ENCODE measurements at regions not wholly inside any gene's neighbourhood (a gene's known extent, or its start where the extent isn't known, plus 50 kb on each side); places are given as distances from the start of the nearest gene placed in this dataset.

DNA sequence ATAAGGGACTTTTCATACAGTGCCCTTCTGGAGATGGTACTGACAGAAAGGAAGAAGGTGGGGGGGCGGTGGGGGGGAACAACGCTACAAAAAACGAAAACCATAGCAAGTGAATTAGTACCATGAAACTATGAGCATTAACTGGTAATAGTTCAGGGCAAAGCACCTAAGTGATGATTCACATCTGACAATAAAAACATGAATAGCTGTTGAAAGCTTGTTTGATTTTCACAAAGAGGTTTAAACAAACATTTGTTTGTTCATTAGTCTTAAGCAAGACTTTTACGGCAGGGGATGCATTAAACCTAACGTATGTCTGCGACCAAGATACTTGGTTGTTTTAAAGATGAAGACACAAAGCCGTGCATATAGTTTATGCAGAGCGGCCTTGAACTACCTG is 177.5 kb downstream of the LMO4 start:
- RAD21 ChIA-PET (ENCODE audit: unreplicated experiment) = no interaction called here
- H3K36me3 ChIP-seq (ENCODE audit: control insufficient read depth in 2 of 2, insufficient read depth in 2 of 2, low read length in 1 of 2) = no peaks in the 10 kb centered on the region
- H3K9me3 ChIP-seq (replicated peaks; ENCODE audit: control insufficient read depth, insufficient read depth, low read length) = no peaks in the 10 kb centered on the region; the same call in 2 of the 3 replicates
- no peak overlapping the region for H2AFZ ChIP-seq (ENCODE audit: control insufficient read depth, low read depth, low read length)
- POLR2A ChIA-PET = no interaction called here
- H3K4me3 ChIP-seq = no peak overlapping the region
- no TSS peak for BruUV-seq (replicated peaks)
- no peak overlapping the region for H3K9ac ChIP-seq (ENCODE audit: control insufficient read depth, insufficient read depth, low read length)
- ATAC-seq (no peak), FAIRE-seq (no peak), DNase-seq (ENCODE audit: low read depth, low spot score) (no peak)
- CTCF ChIA-PET = no interaction called here
- no peaks in the 10 kb centered on the region for H3K4me1 ChIP-seq (ENCODE audit: control insufficient read depth, insufficient read depth, low read length)
- in situ Hi-C loops (cut with MboI) = no loop called here
- SMC1A ChIA-PET (ENCODE audit: uncharacterized antibody, unreplicated experiment) = interaction anchor here (1.0 kb wide), 1 partner anchor 54 kb away, joined by 3 read pairs; no protein-coding TSS in a partner anchor
- H3K79me2 ChIP-seq (ENCODE audit: control insufficient read depth, insufficient read depth, low read length) = no peaks in the 10 kb centered on the region
- H3K27ac ChIP-seq (ENCODE audit: control insufficient read depth, insufficient read depth) = no peak overlapping the region
- TF ChIP-seq ASH2L (IDR thresholded peaks at IDR 0.05; ENCODE audit: borderline replicate concordance, low read depth) = no peak
- TF ChIP-seq GATAD2B (conservative IDR thresholded peaks at IDR 0.05; ENCODE audit: low read depth) = no peak
- H4K20me1 ChIP-seq (ENCODE audit: control insufficient read depth, insufficient read depth) = no peaks in the 10 kb centered on the region
- H3K4me2 ChIP-seq (ENCODE audit: control insufficient read depth, insufficient read depth) = no peak overlapping the region
- intact Hi-C loops (cut with micrococcal nuclease; ENCODE audit: unreplicated experiment) = no loop called here
- 12% methylated on average over 8 of the region's 8 CpGs for WGBS (ENCODE audit: insufficient coverage, insufficient replicate concordance, low lambda C conversion rate, missing lambda C conversion rate)
- no peaks in the 10 kb centered on the region for H3K27me3 ChIP-seq (replicated peaks in 1 of 2; ENCODE audit: control insufficient read depth in 2 of 2, insufficient read depth in 2 of 2, low read length in 1 of 2)

DNA sequence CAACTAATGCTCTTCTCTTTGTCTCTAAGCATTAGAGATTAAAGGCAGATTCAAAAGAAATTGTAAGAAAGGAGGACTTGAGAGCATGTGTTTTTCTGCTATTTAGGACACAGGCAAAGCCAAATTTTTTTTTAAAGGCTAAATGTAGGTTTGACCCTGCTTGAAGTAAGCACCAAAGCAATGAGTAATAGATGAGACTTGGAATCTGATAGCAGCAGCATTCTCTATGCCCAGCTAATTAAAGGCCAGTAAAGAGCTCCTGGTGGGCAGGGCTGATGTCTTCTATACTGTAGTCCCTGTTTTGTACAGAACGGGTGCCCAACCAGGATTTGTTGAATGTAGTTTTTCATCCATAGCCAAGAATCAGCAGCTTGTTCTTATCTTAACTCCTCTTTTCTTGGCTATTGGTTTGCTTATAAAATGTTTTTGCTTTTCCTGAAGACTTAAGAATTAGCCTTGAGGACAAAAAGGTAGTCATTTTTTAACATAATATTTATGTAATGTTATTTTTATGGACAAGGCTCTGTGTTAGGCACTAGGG is 179.6 kb downstream of the LMO4 start:
- FAIRE-seq = no peak
- CTCF ChIA-PET = no interaction called here
- intact Hi-C loops (cut with micrococcal nuclease; ENCODE audit: unreplicated experiment) = no loop called here
- TF ChIP-seq, protein P1, sequence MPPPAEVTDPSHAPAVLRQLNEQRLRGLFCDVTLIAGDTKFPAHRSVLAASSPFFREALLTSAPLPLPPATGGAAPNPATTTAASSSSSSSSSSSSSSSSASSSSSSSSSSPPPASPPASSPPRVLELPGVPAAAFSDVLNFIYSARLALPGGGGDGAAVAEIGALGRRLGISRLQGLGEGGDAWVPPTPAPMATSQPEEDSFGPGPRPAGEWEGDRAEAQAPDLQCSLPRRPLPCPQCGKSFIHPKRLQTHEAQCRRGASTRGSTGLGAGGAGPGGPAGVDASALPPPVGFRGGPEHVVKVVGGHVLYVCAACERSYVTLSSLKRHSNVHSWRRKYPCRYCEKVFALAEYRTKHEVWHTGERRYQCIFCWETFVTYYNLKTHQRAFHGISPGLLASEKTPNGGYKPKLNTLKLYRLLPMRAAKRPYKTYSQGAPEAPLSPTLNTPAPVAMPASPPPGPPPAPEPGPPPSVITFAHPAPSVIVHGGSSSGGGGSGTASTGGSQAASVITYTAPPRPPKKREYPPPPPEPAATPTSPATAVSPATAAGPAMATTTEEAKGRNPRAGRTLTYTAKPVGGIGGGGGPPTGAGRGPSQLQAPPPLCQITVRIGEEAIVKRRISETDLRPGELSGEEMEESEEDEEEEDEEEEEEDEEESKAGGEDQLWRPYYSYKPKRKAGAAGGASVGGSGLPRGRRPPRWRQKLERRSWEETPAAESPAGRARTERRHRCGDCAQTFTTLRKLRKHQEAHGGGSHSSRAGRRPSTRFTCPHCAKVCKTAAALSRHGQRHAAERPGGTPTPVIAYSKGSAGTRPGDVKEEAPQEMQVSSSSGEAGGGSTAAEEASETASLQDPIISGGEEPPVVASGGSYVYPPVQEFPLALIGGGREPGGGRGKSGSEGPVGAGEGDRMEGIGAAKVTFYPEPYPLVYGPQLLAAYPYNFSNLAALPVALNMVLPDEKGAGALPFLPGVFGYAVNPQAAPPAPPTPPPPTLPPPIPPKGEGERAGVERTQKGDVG (CRISPR knock-in tag; IDR thresholded peaks at IDR 0.05) = no peak
- no peak for TF ChIP-seq CBX5 (IDR thresholded peaks at IDR 0.05; ENCODE audit: low read depth)
- TF ChIP-seq, protein P2, sequence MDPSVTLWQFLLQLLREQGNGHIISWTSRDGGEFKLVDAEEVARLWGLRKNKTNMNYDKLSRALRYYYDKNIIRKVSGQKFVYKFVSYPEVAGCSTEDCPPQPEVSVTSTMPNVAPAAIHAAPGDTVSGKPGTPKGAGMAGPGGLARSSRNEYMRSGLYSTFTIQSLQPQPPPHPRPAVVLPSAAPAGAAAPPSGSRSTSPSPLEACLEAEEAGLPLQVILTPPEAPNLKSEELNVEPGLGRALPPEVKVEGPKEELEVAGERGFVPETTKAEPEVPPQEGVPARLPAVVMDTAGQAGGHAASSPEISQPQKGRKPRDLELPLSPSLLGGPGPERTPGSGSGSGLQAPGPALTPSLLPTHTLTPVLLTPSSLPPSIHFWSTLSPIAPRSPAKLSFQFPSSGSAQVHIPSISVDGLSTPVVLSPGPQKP (IDR thresholded peaks at IDR 0.05; ENCODE audit: low read depth, low read length) = no peak
- no peak for TF ChIP-seq RB1 (IDR thresholded peaks at IDR 0.05; ENCODE audit: borderline replicate concordance)
- no peak for TF ChIP-seq ZNF24 (IDR thresholded peaks at IDR 0.05)
- TF ChIP-seq RFX5 (IDR thresholded peaks at IDR 0.05; ENCODE audit: low read depth, low read length) = no peak
- TF ChIP-seq, protein P3, sequence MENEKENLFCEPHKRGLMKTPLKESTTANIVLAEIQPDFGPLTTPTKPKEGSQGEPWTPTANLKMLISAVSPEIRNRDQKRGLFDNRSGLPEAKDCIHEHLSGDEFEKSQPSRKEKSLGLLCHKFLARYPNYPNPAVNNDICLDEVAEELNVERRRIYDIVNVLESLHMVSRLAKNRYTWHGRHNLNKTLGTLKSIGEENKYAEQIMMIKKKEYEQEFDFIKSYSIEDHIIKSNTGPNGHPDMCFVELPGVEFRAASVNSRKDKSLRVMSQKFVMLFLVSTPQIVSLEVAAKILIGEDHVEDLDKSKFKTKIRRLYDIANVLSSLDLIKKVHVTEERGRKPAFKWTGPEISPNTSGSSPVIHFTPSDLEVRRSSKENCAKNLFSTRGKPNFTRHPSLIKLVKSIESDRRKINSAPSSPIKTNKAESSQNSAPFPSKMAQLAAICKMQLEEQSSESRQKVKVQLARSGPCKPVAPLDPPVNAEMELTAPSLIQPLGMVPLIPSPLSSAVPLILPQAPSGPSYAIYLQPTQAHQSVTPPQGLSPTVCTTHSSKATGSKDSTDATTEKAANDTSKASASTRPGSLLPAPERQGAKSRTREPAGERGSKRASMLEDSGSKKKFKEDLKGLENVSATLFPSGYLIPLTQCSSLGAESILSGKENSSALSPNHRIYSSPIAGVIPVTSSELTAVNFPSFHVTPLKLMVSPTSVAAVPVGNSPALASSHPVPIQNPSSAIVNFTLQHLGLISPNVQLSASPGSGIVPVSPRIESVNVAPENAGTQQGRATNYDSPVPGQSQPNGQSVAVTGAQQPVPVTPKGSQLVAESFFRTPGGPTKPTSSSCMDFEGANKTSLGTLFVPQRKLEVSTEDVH (IDR thresholded peaks at IDR 0.05; ENCODE audit: low read depth, partially characterized antibody) = no peak
- TF ChIP-seq ZZZ3 (IDR thresholded peaks at IDR 0.05; ENCODE audit: control insufficient read depth, insufficient read length, low read depth) = no peak

More for the DNA sequence above, 179.6 kb downstream of the LMO4 start:
- Histone ChIP-seq H4K20me1 (ENCODE audit: control insufficient read depth, insufficient read depth) (no peaks in the 10 kb centered on the region), H3K27me3 (replicated peaks in 1 of 2; ENCODE audit: control insufficient read depth in 2 of 2, insufficient read depth in 2 of 2, low read length in 1 of 2) (no peaks in the 10 kb centered on the region), H3K27ac (ENCODE audit: control insufficient read depth, insufficient read depth) (no peak overlapping the region), H3K4me1 (ENCODE audit: control insufficient read depth, insufficient read depth, low read length) (no peaks in the 10 kb centered on the region), H3K9me3 (replicated peaks; ENCODE audit: control insufficient read depth, insufficient read depth, low read length) (no peaks in the 10 kb centered on the region; the same call in 2 of the 3 replicates), H3K4me3 (no peak overlapping the region), H3K36me3 (ENCODE audit: control insufficient read depth in 2 of 2, insufficient read depth in 2 of 2, low read length in 1 of 2) (no peaks in the 10 kb centered on the region), H3K9ac (ENCODE audit: control insufficient read depth, insufficient read depth, low read length) (no peak overlapping the region), H3K79me2 (ENCODE audit: control insufficient read depth, insufficient read depth, low read length) (no peaks in the 10 kb centered on the region), H2AFZ (ENCODE audit: control insufficient read depth, low read depth, low read length) (no peak overlapping the region), H3K4me2 (ENCODE audit: control insufficient read depth, insufficient read depth) (no peak overlapping the region)
- DNase-seq (ENCODE audit: low read depth, low spot score) (no peak), ATAC-seq (no peak)
- ChIA-PET POLR2A (no interaction called here), RAD21 (ENCODE audit: unreplicated experiment) (no interaction called here), SMC1A (ENCODE audit: uncharacterized antibody, unreplicated experiment) (no interaction called here)
- in situ Hi-C loops (cut with MboI) = no loop called here
- 92% methylated on average over 1 of the region's 1 CpG for WGBS (ENCODE audit: insufficient coverage, insufficient replicate concordance, low lambda C conversion rate, missing lambda C conversion rate)
- no TSS peak for BruUV-seq (replicated peaks)

Measured in GM12878 (cell line).